AG10803 (cell line): ENCODE measurements at regions not wholly inside any gene's neighbourhood (a gene's known extent, or its start where the extent isn't known, plus 50 kb on each side); places are given as distances from the start of the nearest gene placed in this dataset.

Source experiments
- DNase-seq: peaks from one replicate; pipeline ENCODE4 v3.0.0; 2010; ENCODE audit warnings: low read depth
- H3K4me3 ChIP-seq: 2 replicates; pipeline ENCODE4 v1.5.1; 2011; ENCODE audit warnings: mild to moderate bottlenecking, low read length, control low read depth
- CTCF ChIP-seq: conservative IDR thresholded peaks from 2 replicates; pipeline ENCODE4 v1.5.1; 2011; ENCODE audit warnings: mild to moderate bottlenecking, low read length, control low read depth, inconsistent platforms

GRCh38 chr12:19922717-19923116 is 445.6 kb upstream of the PDE3A start:
- DNase-seq = no peak
- no peak overlapping the region for H3K4me3 ChIP-seq
- TF ChIP-seq CTCF = no peak

- no peak for DNase-seq
- no peak for TF ChIP-seq CTCF
- no peak overlapping the region for H3K4me3 ChIP-seq
Observed at GRCh38 chr12:19924360-19924759, 444.0 kb upstream of the PDE3A start.

GRCh38 chr12:19925841-19926240 is 442.5 kb upstream of the PDE3A start:
- TF ChIP-seq CTCF = no peak
- H3K4me3 ChIP-seq = no peak overlapping the region
- no peak for DNase-seq

GRCh38 chr12:19926266-19926665 is 442.1 kb upstream of the PDE3A start:
- DNase-seq = no peak
- H3K4me3 ChIP-seq = no peak overlapping the region
- TF ChIP-seq CTCF = no peak

GRCh38 chr12:19927661-19928060 is 440.7 kb upstream of the PDE3A start:
- DNase-seq = no peak
- no peak overlapping the region for H3K4me3 ChIP-seq
- no peak for TF ChIP-seq CTCF

- H3K4me3 ChIP-seq = no peak overlapping the region
- no peak for DNase-seq
- no peak for TF ChIP-seq CTCF
Observed at GRCh38 chr12:19932413-19932812, 435.9 kb upstream of the PDE3A start.

- DNase-seq = no peak
- H3K4me3 ChIP-seq = no peak overlapping the region
- TF ChIP-seq CTCF = no peak
Observed at GRCh38 chr12:19933924-19934323, 434.4 kb upstream of the PDE3A start.
